Endothelial cell of umbilical vein (primary cell): ENCODE measurements at regions not wholly inside any gene's neighbourhood (a gene's known extent, or its start where the extent isn't known, plus 50 kb on each side); places are given as distances from the start of the nearest gene placed in this dataset.

Experiments used
- BruUV-seq: library from RNA; stranded (reverse); fragments of 400-500 nt; replicated peaks from 2 replicates; lab custom pipeline; 2021; lab: Mats Ljungman, UMichigan
- CTCF ChIA-PET: fragments of 300-600, 350-600 bp; sonication (Branson Sonifier 250); formaldehyde crosslinking; loops from one replicate; lab custom pipeline; 2021; ENCODE audit warnings: antibody characterized with exemption, inconsistent platforms; lab: Charles Lee
- POLR2A ChIA-PET: fragments of 300-600, 350-600 bp; sonication (Branson Sonifier 250); formaldehyde crosslinking; loops from one replicate; lab custom pipeline; 2021; ENCODE audit warnings: antibody characterized with exemption, inconsistent platforms; lab: Charles Lee
- DNase-seq: peaks from one replicate; pipeline ENCODE4 v3.0.0-alpha.2; 2011; ENCODE audit warnings: low read depth, low spot score
- FAIRE-seq: peaks from 2 replicates; lab custom pipeline; 2011; peaks lifted over from hg19 to GRCh38; lab: Jason Lieb, UNC
- H2AFZ ChIP-seq: 2 replicates; pipeline ENCODE4 v1.6.0; 2012; ENCODE audit warnings: low read depth, low read length, control low read depth, inconsistent platforms
- H3K27ac ChIP-seq: 2 replicates; pipeline ENCODE4 v1.5.1; 2011; ENCODE audit warnings: low read depth, mild to moderate bottlenecking, control low read depth, low read length, moderate library complexity; ENCODE audit not compliant: insufficient read depth
- H3K27me3 ChIP-seq, 2 experiments: 2 replicates each; pipeline versions ENCODE4 v1.6.0 to v1.6.1; 2011; ENCODE audit warnings: low read length in 2 of 2, mixed read lengths in 1 of 2; ENCODE audit not compliant: control insufficient read depth in 2 of 2, insufficient read depth in 2 of 2
- H3K36me3 ChIP-seq, 2 experiments: 2 replicates in 1 of 2; 3 replicates in 1 of 2; pipeline ENCODE4 v1.5.1; 2011; ENCODE audit warnings: low read length in 2 of 2, mild to moderate bottlenecking in 1 of 2, moderate library complexity in 1 of 2; ENCODE audit not compliant: control insufficient read depth in 2 of 2, insufficient read depth in 2 of 2; ENCODE audit errors: extremely low read depth in 1 of 2
- H3K4me1 ChIP-seq: 3 replicates; pipeline ENCODE4 v1.5.1; 2011; ENCODE audit warnings: mild to moderate bottlenecking, low read length; ENCODE audit not compliant: control insufficient read depth, insufficient read depth; ENCODE audit errors: extremely low read depth
- H3K4me2 ChIP-seq: 2 replicates; pipeline ENCODE4 v1.6.1; 2011; ENCODE audit warnings: low read length, control low read depth, mixed read lengths; ENCODE audit not compliant: insufficient read depth
- H3K4me3 ChIP-seq, 3 experiments: fragments of 200-600 bp in 1 of 3; sonication (generic), shearing (Covaris generic) in 1 of 3; replicated peaks in 1 of 3; 2 replicates each; pipeline ENCODE4 v1.5.1; 2011 to 2016; ENCODE audit warnings: control low read depth in 3 of 3, low read length in 3 of 3, mild to moderate bottlenecking in 2 of 3, inconsistent platforms in 1 of 3, low read depth in 1 of 3, moderate library complexity in 1 of 3; ENCODE audit not compliant: insufficient read depth in 1 of 3
- H3K79me2 ChIP-seq: 2 replicates; pipeline ENCODE4 v1.6.0; 2012; ENCODE audit warnings: low read length, inconsistent platforms; ENCODE audit not compliant: control insufficient read depth, insufficient read depth
- H3K9ac ChIP-seq: replicated peaks from 2 replicates; pipeline ENCODE3; 2011; ENCODE audit warnings: low read length, control low read depth; ENCODE audit not compliant: insufficient read depth; ENCODE audit errors: extremely low read depth
- H3K9me1 ChIP-seq: replicated peaks from 3 replicates; pipeline ENCODE4 v1.6.0; 2011; ENCODE audit warnings: mild to moderate bottlenecking, low read length; ENCODE audit not compliant: control insufficient read depth, insufficient read depth; ENCODE audit errors: extremely low read depth
- H3K9me3 ChIP-seq: replicated peaks from 2 replicates; pipeline ENCODE4 v1.5.1; 2012; ENCODE audit warnings: low read length, inconsistent platforms; ENCODE audit not compliant: control insufficient read depth, insufficient read depth
- H4K20me1 ChIP-seq: replicated peaks from 2 replicates; pipeline ENCODE3; 2011; ENCODE audit warnings: mild to moderate bottlenecking, low read length; ENCODE audit not compliant: control insufficient read depth, insufficient read depth; ENCODE audit errors: extremely low read depth
- CTCF ChIP-seq, 2 donors: IDR thresholded peaks; 1 replicate in 1 of 2; 2 replicates in 1 of 2; pipeline ENCODE4 v1.5.1; 2011; ENCODE audit warnings: low read length in 2 of 2, mild to moderate bottlenecking in 2 of 2, moderate library complexity in 2 of 2, control low read depth in 1 of 2, inconsistent platforms in 1 of 2, low read depth in 1 of 2; ENCODE audit not compliant: insufficient read depth in 1 of 2; ENCODE audit errors: extremely low read depth in 1 of 2
- EZH2 ChIP-seq: IDR thresholded peaks from 2 replicates; pipeline ENCODE4 v1.6.1; 2012; ENCODE audit warnings: borderline replicate concordance, low read depth, mild to moderate bottlenecking, moderate library complexity, low read length, inconsistent platforms; ENCODE audit not compliant: severe bottlenecking
- FOS ChIP-seq: IDR thresholded peaks from 2 replicates; pipeline ENCODE4 v1.6.1; 2011; ENCODE audit warnings: mild to moderate bottlenecking, low read length, moderate library complexity, borderline replicate concordance; ENCODE audit not compliant: insufficient read depth
- GATA2 ChIP-seq: IDR thresholded peaks from 2 replicates; pipeline ENCODE4 v1.7.0; 2011; ENCODE audit warnings: low read depth, mild to moderate bottlenecking, moderate library complexity, mixed read lengths, low read length; ENCODE audit not compliant: insufficient read length, insufficient read depth
- JUN ChIP-seq: IDR thresholded peaks from 2 replicates; pipeline ENCODE4 v1.6.1; 2011; ENCODE audit warnings: borderline replicate concordance, low read depth; ENCODE audit not compliant: insufficient read length, insufficient read depth
- MAX ChIP-seq: IDR thresholded peaks from 2 replicates; pipeline ENCODE4 v1.6.1; 2011; ENCODE audit not compliant: insufficient read depth, insufficient read length
- MYC ChIP-seq: IDR thresholded peaks from one replicate; pipeline ENCODE4 v1.6.1; 2011; ENCODE audit warnings: mild to moderate bottlenecking, low read depth, low read length
- POLR2A ChIP-seq: IDR thresholded peaks from 2 replicates; pipeline ENCODE4 v1.6.1; 2012; ENCODE audit warnings: low read depth, mild to moderate bottlenecking, control low read depth, low read length
- POLR2AphosphoS5 ChIP-seq: IDR thresholded peaks from 2 replicates; pipeline ENCODE4 v1.6.1; 2012; ENCODE audit warnings: low read depth, mild to moderate bottlenecking, control low read depth, low read length, moderate library complexity; ENCODE audit not compliant: insufficient read depth
- dilution Hi-C: fragments of 300-500 bp; cut with MboI; formaldehyde crosslinking; loops from one replicate; pipeline ENCODE4 v1.15.0; 2019; ENCODE audit warnings: low sequenced_read_pairs; ENCODE audit not compliant: extremely low pct_ligation_motif_present
- intact Hi-C: fragments of 100-400 bp; cut with micrococcal nuclease; formaldehyde crosslinking; loops from one replicate; pipeline ENCODE4 v1.10.0; 2022

- no peaks in the 10 kb centered on the region for H4K20me1 ChIP-seq
- H3K27me3 ChIP-seq, result no peaks in the 10 kb centered on the region
- FAIRE-seq (no peak), DNase-seq (no peak)
- POLR2A ChIA-PET, result no interaction called here
- H3K9me1 ChIP-seq, result no peaks in the 10 kb centered on the region
- TF ChIP-seq GATA2, result no peak
- no peak for TF ChIP-seq POLR2AphosphoS5
- no peak for TF ChIP-seq EZH2
- no peak for TF ChIP-seq FOS
- TF ChIP-seq CTCF (IDR thresholded peaks at IDR 0.05; ENCODE audit: extremely low read depth in 1 of 2, insufficient read depth in 1 of 2, low read depth in 1 of 2, low read length in 2 of 2), result no peak
- no peak for TF ChIP-seq MAX
- TF ChIP-seq POLR2A, result no peak
- no peak for TF ChIP-seq MYC
- no peak for TF ChIP-seq JUN
- H3K4me1 ChIP-seq, result no peaks in the 10 kb centered on the region
- CTCF ChIA-PET, result no interaction called here
- no peak overlapping the region for H3K4me3 ChIP-seq
- BruUV-seq, result no TSS peak
- intact Hi-C loops (no loop called here), dilution Hi-C loops (no loop called here)
- no peaks in the 10 kb centered on the region for H3K36me3 ChIP-seq
- H3K9ac ChIP-seq, result no peak overlapping the region
- H2AFZ ChIP-seq, result no peak overlapping the region
- H3K79me2 ChIP-seq, result no peaks in the 10 kb centered on the region
- no peak overlapping the region for H3K27ac ChIP-seq
- H3K9me3 ChIP-seq, result no peaks in the 10 kb centered on the region
- no peak overlapping the region for H3K4me2 ChIP-seq
Measured at GRCh38 chr15:24756101-24756500, 80.5 kb downstream of the NPAP1 start.
